BE2C (cell line): ENCODE measurements at regions not wholly inside any gene's neighbourhood (a gene's known extent, or its start where the extent isn't known, plus 50 kb on each side); places are given as distances from the start of the nearest gene placed in this dataset.

Experiments used
- DNase-seq: peaks from one replicate; pipeline ENCODE4 v3.0.0-alpha.2; 2020
- H3K27me3 ChIP-seq: fragments of 250-450 bp; sonication (Bioruptor Pico); 2 replicates; pipeline ENCODE4 v1.5.1; 2020; ENCODE audit warnings: mild to moderate bottlenecking
- H3K36me3 ChIP-seq: fragments of 250-450 bp; sonication (Bioruptor Pico); 2 replicates; pipeline ENCODE4 v1.5.1; 2020; ENCODE audit warnings: mild to moderate bottlenecking
- H3K4me1 ChIP-seq: fragments of 250-450 bp; sonication (Bioruptor Pico); 2 replicates; pipeline ENCODE4 v1.5.1; 2020
- H3K4me3 ChIP-seq: 2 replicates; pipeline ENCODE4 v1.5.1; 2011; ENCODE audit warnings: low read depth, low read length
- H3K9me3 ChIP-seq: fragments of 250-450 bp; sonication (Bioruptor Pico); 2 replicates; pipeline ENCODE4 v1.5.1; 2020
- CTCF ChIP-seq: IDR thresholded peaks from 2 replicates; pipeline ENCODE4 v1.5.1; 2012; ENCODE audit warnings: mild to moderate bottlenecking, low read depth, low read length

DNA sequence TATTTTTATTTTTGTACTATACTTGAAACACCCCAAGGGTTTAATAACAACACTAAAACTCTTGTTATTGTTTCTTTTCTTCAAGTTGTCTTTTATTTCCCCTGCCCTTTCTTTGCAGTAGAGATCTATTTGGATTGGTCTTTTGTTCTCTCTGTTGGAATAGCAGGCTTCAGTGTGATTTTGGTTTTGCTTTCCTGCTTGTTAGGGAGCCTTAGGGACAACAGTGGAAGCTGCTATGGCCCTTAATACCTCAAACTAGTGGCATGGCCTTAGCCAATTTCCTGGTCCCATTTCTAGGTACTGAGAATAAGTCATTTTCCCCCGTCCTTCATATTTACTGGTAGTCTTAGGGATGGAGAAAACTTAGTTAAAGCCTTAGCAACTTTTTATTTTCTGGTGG lies 535.4 kb upstream of the NDST4 start:
- Histone ChIP-seq H3K27me3 (no peaks in the 10 kb centered on the region), H3K4me1 (no peaks in the 10 kb centered on the region), H3K4me3 (no peak overlapping the region), H3K36me3 (no peaks in the 10 kb centered on the region), H3K9me3 (no peaks in the 10 kb centered on the region)
- no peak for DNase-seq
- no peak for TF ChIP-seq CTCF

GRCh38 chr4:115629270-115629669 lies 515.9 kb upstream of the NDST4 start:
- no peak for DNase-seq
- Histone ChIP-seq H3K4me1 (no peaks in the 10 kb centered on the region), H3K9me3 (no peaks in the 10 kb centered on the region), H3K36me3 (no peaks in the 10 kb centered on the region), H3K4me3 (no peak overlapping the region), H3K27me3 (no peaks in the 10 kb centered on the region)
- TF ChIP-seq CTCF, result no peak

DNA sequence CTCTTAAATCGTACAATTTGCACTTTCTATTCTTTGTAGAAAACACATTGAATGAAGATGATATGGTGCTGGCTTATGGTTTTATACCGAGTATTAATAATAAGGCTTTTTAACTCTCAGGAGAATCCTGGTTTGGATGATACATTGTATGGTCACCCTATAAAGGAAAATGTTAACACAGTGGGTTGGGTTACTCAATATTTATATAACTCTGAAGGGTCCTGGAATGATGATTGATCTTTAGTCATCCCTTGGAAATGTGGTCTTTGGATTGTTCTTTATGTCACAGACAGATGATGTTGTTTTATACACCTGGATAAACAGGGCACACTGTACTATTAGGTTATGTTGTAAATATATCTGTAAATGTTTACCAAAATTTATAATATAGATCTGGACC lies 496.2 kb upstream of the NDST4 start:
- H3K4me1 ChIP-seq, result no peaks in the 10 kb centered on the region
- no peaks in the 10 kb centered on the region for H3K36me3 ChIP-seq
- no peak for TF ChIP-seq CTCF
- no peaks in the 10 kb centered on the region for H3K27me3 ChIP-seq
- no peak for DNase-seq
- H3K4me3 ChIP-seq, result no peak overlapping the region
- no peaks in the 10 kb centered on the region for H3K9me3 ChIP-seq

DNA sequence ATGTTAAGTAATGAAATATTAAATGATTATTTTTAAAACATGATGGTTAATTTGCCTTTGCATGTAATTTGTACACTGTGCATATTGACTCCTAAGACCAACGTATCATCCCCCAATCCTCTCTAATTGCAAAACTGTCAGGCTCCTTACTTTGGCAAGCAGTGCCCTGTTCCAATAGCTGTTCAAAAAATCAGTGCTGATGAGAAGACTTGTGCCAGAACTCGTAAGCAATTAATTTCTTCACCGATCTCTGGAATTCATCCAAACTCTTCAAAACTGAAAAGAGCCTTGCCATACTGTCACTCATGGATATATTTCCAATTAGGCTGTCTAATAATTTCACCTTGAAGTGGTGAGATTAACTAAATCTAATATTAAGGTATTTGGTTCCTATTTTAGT lies 493.9 kb upstream of the NDST4 start:
- H3K36me3 ChIP-seq, result no peaks in the 10 kb centered on the region
- no peaks in the 10 kb centered on the region for H3K4me1 ChIP-seq
- DNase-seq, result no peak
- H3K9me3 ChIP-seq, result no peaks in the 10 kb centered on the region
- no peak for TF ChIP-seq CTCF
- no peaks in the 10 kb centered on the region for H3K27me3 ChIP-seq
- no peak overlapping the region for H3K4me3 ChIP-seq

- Histone ChIP-seq H3K36me3 (no peaks in the 10 kb centered on the region), H3K27me3 (no peaks in the 10 kb centered on the region), H3K4me3 (no peak overlapping the region), H3K9me3 (no peaks in the 10 kb centered on the region), H3K4me1 (no peaks in the 10 kb centered on the region)
- DNase-seq, result no peak
- no peak for TF ChIP-seq CTCF
Measured at GRCh38 chr4:115596265-115597001, 483.0 kb upstream of the NDST4 start.

GRCh38 chr4:115580901-115581300 lies 467.5 kb upstream of the NDST4 start:
- no peak overlapping the region for H3K4me3 ChIP-seq
- H3K4me1 ChIP-seq, result no peaks in the 10 kb centered on the region
- H3K36me3 ChIP-seq, result no peaks in the 10 kb centered on the region
- DNase-seq, result no peak
- H3K9me3 ChIP-seq, result no peaks in the 10 kb centered on the region
- no peaks in the 10 kb centered on the region for H3K27me3 ChIP-seq
- no peak for TF ChIP-seq CTCF
